ENCODE measurements at regions not wholly inside any gene's neighbourhood (a gene's known extent, or its start where the extent isn't known, plus 50 kb on each side); places are given as distances from the start of the nearest gene placed in this dataset.

DNA sequence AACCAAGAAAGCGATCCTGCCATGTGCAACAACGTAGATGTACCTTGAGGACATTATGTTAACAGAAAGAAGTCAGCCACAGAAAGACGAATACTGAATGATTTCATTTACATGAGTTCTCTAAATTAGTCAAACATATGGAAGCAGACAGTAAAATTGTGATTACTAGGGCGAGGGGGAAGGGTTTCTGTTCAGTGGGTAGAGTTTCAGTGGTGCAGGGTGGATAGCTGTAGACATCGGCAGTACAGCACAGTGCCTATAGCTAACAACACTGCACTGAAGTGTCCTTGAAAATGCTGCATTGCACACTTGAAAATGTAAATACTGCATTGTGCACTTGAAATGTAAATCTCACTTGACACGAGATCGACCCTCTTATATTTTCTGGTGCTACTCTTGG, 275.3 kb downstream of the GALR1 start:
- peak; percentile 42 to 47 for DNase-seq

- DNase-seq = no peak
Measured at GRCh38 chr18:77526962-77527361, 277.3 kb downstream of the GALR1 start.

DNA sequence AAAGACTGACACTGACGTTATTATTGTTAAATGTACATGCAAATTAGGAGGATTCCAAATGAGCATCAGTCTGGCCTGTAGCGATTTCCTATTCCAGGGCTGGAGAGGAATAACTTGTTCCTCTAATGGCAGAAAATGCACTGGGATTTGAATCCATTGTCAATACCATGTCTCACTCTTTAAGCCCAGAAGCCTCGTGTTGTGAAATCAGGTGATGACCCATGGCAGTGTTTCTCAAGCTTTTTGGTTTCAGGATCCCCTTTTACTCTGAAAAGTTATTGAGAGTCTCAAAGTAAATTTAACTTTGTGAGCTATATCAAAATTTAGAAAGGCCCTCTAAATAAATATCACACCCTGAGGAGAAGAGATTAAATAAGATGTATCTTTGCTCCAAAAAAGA, 279.2 kb downstream of the GALR1 start:
- DNase-seq = no peak

DNA sequence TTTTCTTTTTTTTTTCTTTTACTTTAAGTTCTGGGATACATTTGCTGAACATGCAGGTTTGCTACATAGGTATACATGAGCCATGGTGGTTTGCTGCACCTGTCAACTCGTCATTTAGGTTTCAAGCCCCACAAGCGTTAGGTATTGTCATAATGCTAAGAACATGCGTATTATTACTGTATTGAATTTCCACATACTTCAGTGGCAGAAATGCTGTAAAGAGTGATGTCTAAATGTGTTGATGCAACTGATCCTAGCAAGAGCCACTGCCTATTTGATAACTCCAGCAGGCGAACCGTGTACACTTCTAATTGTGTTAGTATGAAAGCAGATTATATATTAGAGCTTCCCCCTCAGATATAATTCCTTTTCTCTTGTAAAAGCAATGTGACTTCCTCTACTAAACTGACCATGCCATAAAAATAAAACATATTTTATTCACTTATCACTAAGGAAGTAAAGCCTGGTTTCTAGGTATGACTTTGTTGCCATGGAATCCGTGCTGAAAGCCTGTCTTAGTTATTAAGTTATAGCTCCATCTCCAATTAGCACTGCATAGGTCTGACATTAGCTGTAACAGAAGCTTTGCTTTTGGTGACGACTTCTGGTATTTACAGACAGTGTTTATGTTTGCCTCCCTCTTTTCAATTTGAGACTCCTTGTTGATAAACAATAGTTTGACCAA, 280.0 kb downstream of the GALR1 start:
- no peak for DNase-seq

DNA sequence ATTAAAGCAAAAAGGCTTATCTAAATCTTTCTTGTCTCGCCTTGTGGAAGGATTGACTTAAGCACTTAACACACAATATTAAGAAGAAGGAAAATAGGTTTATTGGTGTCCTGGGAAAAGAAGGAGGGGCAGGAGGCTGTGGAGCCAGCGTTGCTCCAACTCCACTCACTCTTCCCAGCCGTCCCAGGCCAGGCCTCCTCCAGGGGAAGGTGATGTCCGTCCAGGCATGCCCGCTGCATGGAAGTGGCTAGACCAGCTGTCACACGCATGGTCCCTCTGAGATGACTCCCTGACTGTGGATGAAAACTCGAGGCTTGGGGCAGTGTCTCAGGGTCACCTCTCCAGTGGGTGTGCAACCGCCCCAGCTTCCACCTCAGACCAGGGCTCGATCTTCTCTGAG, 281.1 kb downstream of the GALR1 start:
- no peak for DNase-seq

DNA sequence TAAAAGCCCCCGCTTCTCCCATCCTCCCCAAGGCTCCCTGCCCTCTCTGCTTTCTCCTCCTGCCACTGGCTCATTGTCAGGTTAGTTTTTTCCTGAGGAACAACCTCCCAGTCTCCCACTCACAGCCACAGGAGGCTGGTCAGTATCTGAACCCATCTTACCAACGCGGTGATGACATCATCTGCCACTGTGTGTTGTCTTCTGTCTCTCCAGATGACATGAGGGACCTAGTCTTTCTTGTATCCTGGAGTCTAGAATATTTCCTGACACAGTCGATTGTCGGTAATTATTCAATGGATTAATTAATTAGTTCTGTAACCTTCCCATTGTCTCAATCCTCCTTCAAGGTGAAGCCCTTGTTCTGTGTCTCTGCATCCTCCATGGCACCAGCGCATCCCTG, 290.2 kb downstream of the GALR1 start:
- DNase-seq = no peak

DNA sequence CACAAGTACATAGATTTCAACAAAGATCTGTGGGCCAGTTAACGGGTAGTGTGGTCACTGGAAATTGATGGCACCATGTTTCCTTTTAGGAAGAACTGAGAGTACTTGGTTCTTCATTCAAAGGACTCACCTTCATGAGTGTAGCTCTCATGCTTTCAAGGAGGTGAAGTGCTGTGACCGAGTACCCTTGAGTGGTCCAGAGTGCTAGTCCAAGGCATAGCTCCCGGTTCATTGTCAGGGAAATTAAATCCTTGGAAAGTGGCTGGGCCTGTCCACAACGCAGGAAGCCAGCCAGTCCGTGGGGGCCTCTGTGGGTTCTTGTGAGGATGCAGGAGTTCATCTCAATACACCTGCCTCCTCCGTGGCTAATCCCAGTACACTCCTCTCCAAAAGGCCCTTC, 295.1 kb downstream of the GALR1 start:
- no peak for DNase-seq

GRCh38 chr18:77547757-77548156, 298.1 kb downstream of the GALR1 start:
- DNase-seq = no peak

DNA sequence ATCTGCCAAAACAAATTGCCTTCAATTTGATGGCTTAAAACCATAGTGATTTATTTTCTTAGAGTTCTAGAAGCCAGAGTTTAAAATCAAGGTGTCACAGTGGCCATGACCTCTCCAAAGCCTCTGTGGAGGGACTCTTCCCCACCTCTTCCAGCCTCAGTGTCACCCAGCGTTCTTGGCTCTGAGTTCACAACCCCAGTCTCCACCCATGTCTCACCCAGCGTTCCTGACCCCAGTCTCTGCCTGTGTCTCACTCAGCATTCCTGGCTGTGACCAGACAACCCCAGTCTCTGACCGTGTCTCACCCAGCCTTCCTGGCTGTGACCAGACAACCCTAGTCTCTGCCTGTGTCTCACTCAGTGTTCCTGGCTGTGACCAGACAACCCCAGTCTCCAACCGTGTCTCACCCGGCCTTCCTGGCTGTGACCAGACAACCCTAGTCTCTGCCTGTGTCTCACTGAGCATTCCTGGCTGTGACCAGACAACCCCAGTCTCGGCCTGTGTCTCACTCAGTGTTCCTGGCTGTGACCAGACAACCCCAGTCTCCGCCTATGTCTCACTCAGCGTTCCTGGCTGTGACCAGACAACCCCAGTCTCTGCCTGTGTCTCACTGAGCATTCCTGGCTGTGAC, 299.3 kb downstream of the GALR1 start:
- no peak for DNase-seq

GRCh38 chr18:77550625-77551024, 301.0 kb downstream of the GALR1 start:
- no peak for DNase-seq

- DNase-seq = no peak
Measured at GRCh38 chr18:77551055-77551454, 301.4 kb downstream of the GALR1 start.

GRCh38 chr18:77552945-77553344, 303.3 kb downstream of the GALR1 start:
- no peak for DNase-seq

GRCh38 chr18:77554061-77554460, 304.4 kb downstream of the GALR1 start:
- no peak for DNase-seq

GRCh38 chr18:77557046-77557587, 307.5 kb downstream of the GALR1 start:
- DNase-seq = no peak

DNA sequence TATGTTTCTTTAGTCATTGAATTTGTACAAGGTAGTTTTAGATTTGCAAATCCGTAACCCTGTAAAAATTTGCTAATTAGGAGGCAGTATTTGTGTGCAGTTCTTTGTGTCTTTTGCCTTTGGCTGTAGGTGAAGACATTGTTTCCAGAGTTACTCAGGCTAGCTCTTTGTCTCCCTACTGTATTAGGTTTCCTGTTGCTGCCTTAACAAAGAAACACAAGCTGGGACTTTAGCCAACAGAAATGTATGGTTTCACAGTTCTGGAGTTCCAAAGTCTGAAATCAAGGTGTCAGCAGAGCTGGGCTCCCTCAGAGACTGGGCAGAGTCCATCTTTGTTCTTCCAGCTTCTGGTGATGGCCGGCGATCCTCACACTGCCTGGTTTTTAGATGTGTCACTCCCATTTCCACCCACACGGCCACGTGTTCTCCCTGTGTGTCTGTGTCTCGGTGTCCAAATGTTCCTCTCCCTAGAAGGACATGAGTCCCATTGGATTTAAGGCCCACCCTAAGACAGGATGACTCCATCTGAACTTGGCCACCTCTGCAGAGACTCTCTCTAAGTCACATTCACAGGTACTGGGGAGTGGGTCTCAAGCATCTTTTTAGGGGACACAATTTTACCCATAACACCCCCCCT, 309.7 kb downstream of the GALR1 start:
- DNase-seq = no peak

GRCh38 chr18:77560341-77560992, 310.8 kb downstream of the GALR1 start:
- DNase-seq = no peak

DNA sequence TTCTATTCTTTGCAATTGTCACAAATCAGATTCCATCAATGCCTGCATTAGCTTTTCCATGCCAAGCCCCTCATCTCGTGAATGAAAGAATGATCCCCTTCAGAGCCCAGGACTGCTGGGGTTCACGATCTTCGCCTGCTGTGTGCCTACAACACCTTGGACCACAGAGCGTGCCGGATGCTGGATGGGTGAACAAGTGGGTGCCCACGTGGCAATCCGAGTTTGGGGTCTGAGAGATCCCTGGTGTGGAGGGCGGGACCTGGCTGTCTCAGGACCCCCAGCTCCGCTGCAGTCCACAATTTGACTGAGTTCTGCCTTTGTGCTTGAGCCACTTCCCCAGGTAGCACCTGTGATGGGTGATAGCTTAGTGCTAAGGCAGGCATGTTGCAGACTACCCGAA, 317.0 kb downstream of the GALR1 start:
- no peak for DNase-seq

- DNase-seq = no peak
Measured at GRCh38 chr18:77567205-77567604, 317.6 kb downstream of the GALR1 start.

GRCh38 chr18:77571743-77572142, 322.1 kb downstream of the GALR1 start:
- no peak for DNase-seq

DNA sequence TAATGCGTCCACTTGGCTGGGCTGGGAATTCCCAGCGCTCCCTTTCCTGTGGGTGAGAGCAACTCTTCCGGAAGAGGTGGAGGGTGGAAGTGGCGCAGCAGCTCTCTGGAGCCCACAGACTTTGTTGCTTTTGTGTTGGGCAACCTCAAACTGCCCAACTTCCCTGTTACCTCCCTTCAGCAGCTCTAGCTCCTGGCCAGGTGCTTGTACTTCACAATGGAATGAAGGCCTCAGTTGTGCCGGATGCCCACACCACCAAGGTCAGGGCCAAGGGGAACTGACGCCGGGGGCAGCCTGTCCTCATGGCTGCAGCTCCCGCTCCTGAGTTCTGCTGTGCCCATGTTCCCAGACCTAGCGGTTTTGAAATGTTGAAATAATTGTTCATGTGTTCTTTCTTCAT, 322.9 kb downstream of the GALR1 start:
- no peak for DNase-seq

GRCh38 chr18:77573571-77573970, 323.9 kb downstream of the GALR1 start:
- no peak for DNase-seq

GRCh38 chr18:77590943-77591515, 341.4 kb downstream of the GALR1 start:
- DNase-seq = no peak

DNA sequence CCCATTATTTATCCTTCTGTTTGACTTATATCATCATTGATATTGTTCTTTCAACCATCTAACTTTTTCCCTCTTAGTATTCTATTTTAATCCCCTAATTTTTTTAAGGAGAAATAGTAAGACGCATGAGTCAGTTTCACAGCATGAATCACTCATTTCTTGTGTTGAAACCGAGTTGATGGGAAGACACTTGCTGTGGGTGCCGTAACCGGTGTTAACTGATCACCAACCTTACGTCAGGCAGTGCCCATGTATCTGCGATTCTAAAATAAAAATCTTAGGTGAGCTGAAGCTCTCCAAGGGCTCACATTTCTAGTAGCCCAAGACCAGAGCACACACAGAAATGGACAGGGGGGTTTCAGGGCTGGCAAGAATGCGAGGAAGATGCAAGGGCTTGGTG, 348.1 kb downstream of the GALR1 start:
- no peak for DNase-seq

Measured in NCI-H187 (cell line).